ENCODE measurements at regions not wholly inside any gene's neighbourhood (a gene's known extent, or its start where the extent isn't known, plus 50 kb on each side); places are given as distances from the start of the nearest gene placed in this dataset.

- no peak for TF ChIP-seq CTCF (IDR thresholded peaks at IDR 0.05; ENCODE audit: low read length)
- TF ChIP-seq EZH2 (IDR thresholded peaks at IDR 0.05; ENCODE audit: borderline replicate concordance, low read length), result no peak
These were observed 75.5 kb upstream of the SLCO4A1 start for GRCh38 chr20:62566771-62567170.
